ENCODE measurements at regions not wholly inside any gene's neighbourhood (a gene's known extent, or its start where the extent isn't known, plus 50 kb on each side); places are given as distances from the start of the nearest gene placed in this dataset.

- Histone ChIP-seq H3K9me3 (no peaks in the 10 kb centered on the region), H3K27ac (no peak overlapping the region), H3K36me3 (no peaks in the 10 kb centered on the region), H3K27me3 (no peaks in the 10 kb centered on the region), H3K4me3 (no peak overlapping the region), H3K4me1 (no peaks in the 10 kb centered on the region)
- no peak for DNase-seq (ENCODE audit: low spot score in 2 of 2)
- TF ChIP-seq CTCF (IDR thresholded peaks at IDR 0.05) (no peak), POLR2AphosphoS5 (IDR thresholded peaks at IDR 0.05) (no peak), EP300 (IDR thresholded peaks at IDR 0.05) (no peak), POLR2A (IDR thresholded peaks at IDR 0.05) (no peak)
- 97% methylated on average over 1 of the region's 1 CpG for WGBS
These were observed 236.3 kb downstream of the CSNK1G3 start for GRCh38 chr5:123748239-123748638.

- no peaks in the 10 kb centered on the region for H3K36me3 ChIP-seq
- DNase-seq (ENCODE audit: low spot score in 2 of 2) = no peak
- no peak overlapping the region for H3K4me3 ChIP-seq
- no peaks in the 10 kb centered on the region for H3K9me3 ChIP-seq
- WGBS = 52% methylated on average over 3 of the region's 3 CpGs
- H3K27me3 ChIP-seq = no peaks in the 10 kb centered on the region
- no peaks in the 10 kb centered on the region for H3K4me1 ChIP-seq
- TF ChIP-seq POLR2AphosphoS5 (IDR thresholded peaks at IDR 0.05) (no peak), POLR2A (IDR thresholded peaks at IDR 0.05) (no peak), CTCF (IDR thresholded peaks at IDR 0.05) (no peak)
- no peak overlapping the region for H3K27ac ChIP-seq
These were observed 234.8 kb downstream of the CSNK1G3 start for GRCh38 chr5:123746683-123747360.

- TF ChIP-seq POLR2A (IDR thresholded peaks at IDR 0.05) (no peak), POLR2AphosphoS5 (IDR thresholded peaks at IDR 0.05) (no peak), CTCF (IDR thresholded peaks at IDR 0.05) (no peak), EP300 (IDR thresholded peaks at IDR 0.05) (no peak)
- H3K9me3 ChIP-seq = no peaks in the 10 kb centered on the region
- no peaks in the 10 kb centered on the region for H3K4me1 ChIP-seq
- DNase-seq (ENCODE audit: low spot score in 2 of 2) = no peak
- H3K27ac ChIP-seq = no peak overlapping the region
- H3K36me3 ChIP-seq = no peaks in the 10 kb centered on the region
- 91% methylated on average over 1 of the region's 1 CpG for WGBS
- no peaks in the 10 kb centered on the region for H3K27me3 ChIP-seq
- no peak overlapping the region for H3K4me3 ChIP-seq
These were observed 232.1 kb downstream of the CSNK1G3 start for GRCh38 chr5:123743990-123744583.

GRCh38 chr5:123735384-123735783, 223.4 kb downstream of the CSNK1G3 start:
- WGBS = 60% methylated on average over 1 of the region's 1 CpG

More at GRCh38 chr5:123735384-123735783, 223.4 kb downstream of the CSNK1G3 start:
- TF ChIP-seq POLR2AphosphoS5 (IDR thresholded peaks at IDR 0.05) = no peak
- no peak for TF ChIP-seq POLR2A (IDR thresholded peaks at IDR 0.05)
- no peak for TF ChIP-seq CTCF (IDR thresholded peaks at IDR 0.05)
- TF ChIP-seq EP300 (IDR thresholded peaks at IDR 0.05) = no peak
- no peaks in the 10 kb centered on the region for H3K27me3 ChIP-seq
- peaks cover 10% of the 10 kb centered on the region for H3K9me3 ChIP-seq
- H3K27ac ChIP-seq = no peak overlapping the region
- H3K4me3 ChIP-seq = no peak overlapping the region
- no peaks in the 10 kb centered on the region for H3K36me3 ChIP-seq
- DNase-seq (ENCODE audit: low spot score in 2 of 2) = no peak
- no peaks in the 10 kb centered on the region for H3K4me1 ChIP-seq
